H9 (cell line): ENCODE measurements at regions not wholly inside any gene's neighbourhood (a gene's known extent, or its start where the extent isn't known, plus 50 kb on each side); places are given as distances from the start of the nearest gene placed in this dataset.

Experiments used
- DNase-seq: peaks from one replicate; pipeline ENCODE4 v3.0.0-alpha.2; 2017
- H2AFZ ChIP-seq: one replicate; pipeline ENCODE4 v1.6.1; 2013; ENCODE audit warnings: mild to moderate bottlenecking, low read length, control low read depth, moderate library complexity
- H2AK5ac ChIP-seq: 2 replicates; pipeline ENCODE4 v1.6.1; 2013; ENCODE audit warnings: low read length, control low read depth, mixed read lengths; ENCODE audit not compliant: insufficient read length
- H2BK120ac ChIP-seq: one replicate; pipeline ENCODE4 v1.6.1; 2013; ENCODE audit warnings: low read depth, mild to moderate bottlenecking, low read length, control low read depth, inconsistent platforms; ENCODE audit not compliant: poor library complexity, severe bottlenecking
- H2BK12ac ChIP-seq: 2 replicates; pipeline ENCODE4 v1.6.1; 2013; ENCODE audit warnings: low read length, control low read depth, mixed read lengths, low read depth; ENCODE audit not compliant: insufficient read length
- H2BK15ac ChIP-seq: 2 replicates; pipeline ENCODE4 v1.6.1; 2013; ENCODE audit warnings: low read depth, low read length, control low read depth
- H2BK20ac ChIP-seq: one replicate; pipeline ENCODE4 v1.6.1; 2013; ENCODE audit warnings: low read depth, mild to moderate bottlenecking, low read length, control low read depth, inconsistent platforms; ENCODE audit not compliant: poor library complexity, severe bottlenecking
- H2BK5ac ChIP-seq: 2 replicates; pipeline ENCODE4 v1.6.1; 2013; ENCODE audit warnings: low read length, control low read depth, mixed read lengths; ENCODE audit not compliant: insufficient read length
- H3K14ac ChIP-seq: 2 replicates; pipeline ENCODE4 v1.6.1; 2013; ENCODE audit warnings: low read length, control low read depth; ENCODE audit not compliant: insufficient read depth
- H3K18ac ChIP-seq: 2 replicates; pipeline ENCODE4 v1.6.1; 2013; ENCODE audit warnings: low read depth, mild to moderate bottlenecking, mixed read lengths, low read length, control low read depth; ENCODE audit not compliant: insufficient read length
- H3K23ac ChIP-seq: 2 replicates; pipeline ENCODE4 v1.6.1; 2013; ENCODE audit warnings: low read length, control low read depth, mixed read lengths, low read depth; ENCODE audit not compliant: insufficient read length
- H3K23me2 ChIP-seq: 2 replicates; pipeline ENCODE4 v1.6.1; 2013; ENCODE audit warnings: low read depth, mild to moderate bottlenecking, mixed read lengths, low read length, control low read depth; ENCODE audit not compliant: insufficient read length, poor library complexity, severe bottlenecking
- H3K27ac ChIP-seq: 2 replicates; pipeline ENCODE4 v1.5.1; 2013; ENCODE audit warnings: low read length, control low read depth, mixed read lengths, low read depth; ENCODE audit not compliant: insufficient read length
- H3K27me3 ChIP-seq: 2 replicates; pipeline ENCODE4 v1.6.1; 2013; ENCODE audit warnings: low read length, control low read depth, inconsistent platforms; ENCODE audit not compliant: insufficient read depth
- H3K4ac ChIP-seq: 2 replicates; pipeline ENCODE4 v1.6.1; 2013; ENCODE audit warnings: low read depth, mild to moderate bottlenecking, control low read depth, inconsistent platforms, low read length, moderate library complexity
- H3K4me1 ChIP-seq: 2 replicates; pipeline ENCODE4 v1.6.1; 2013; ENCODE audit warnings: low read length, control low read depth, inconsistent platforms; ENCODE audit not compliant: insufficient read depth
- H3K4me2 ChIP-seq: 2 replicates; pipeline ENCODE4 v1.6.1; 2013; ENCODE audit warnings: low read length, control low read depth, mixed read lengths; ENCODE audit not compliant: insufficient read length, insufficient read depth
- H3K56ac ChIP-seq: 2 replicates; pipeline ENCODE4 v1.6.1; 2013; ENCODE audit warnings: low read depth, mild to moderate bottlenecking, mixed read lengths, low read length, control low read depth; ENCODE audit not compliant: insufficient read length
- H3K79me1 ChIP-seq: 2 replicates; pipeline ENCODE4 v1.6.1; 2013; ENCODE audit warnings: low read depth, mild to moderate bottlenecking, moderate library complexity, low read length, control low read depth, inconsistent platforms; ENCODE audit not compliant: insufficient read depth, poor library complexity, severe bottlenecking
- H3K79me2 ChIP-seq: 2 replicates; pipeline ENCODE4 v1.6.1; 2013; ENCODE audit warnings: low read length, control low read depth, inconsistent platforms; ENCODE audit not compliant: insufficient read depth
- H3K9ac ChIP-seq: 2 replicates; pipeline ENCODE4 v1.6.1; 2013; ENCODE audit warnings: low read length, control low read depth, mixed read lengths; ENCODE audit not compliant: insufficient read length; ENCODE audit errors: extremely low read depth
- H3K9me3 ChIP-seq: one replicate; pipeline ENCODE4 v1.6.1; 2013; ENCODE audit warnings: low read depth, low read length, inconsistent platforms; ENCODE audit not compliant: control insufficient read depth
- H3T11ph ChIP-seq: one replicate; pipeline ENCODE4 v1.6.1; 2013; ENCODE audit warnings: mild to moderate bottlenecking, low read length, control low read depth, inconsistent platforms
- H4K20me1 ChIP-seq: one replicate; pipeline ENCODE4 v1.6.1; 2013; ENCODE audit not compliant: control insufficient read depth, insufficient read length, insufficient read depth
- H4K5ac ChIP-seq: 2 replicates; pipeline ENCODE4 v1.6.1; 2013; ENCODE audit warnings: low read depth, mild to moderate bottlenecking, mixed read lengths, low read length, control low read depth; ENCODE audit not compliant: insufficient read length
- H4K8ac ChIP-seq: replicated peaks from 2 replicates; pipeline ENCODE4 v1.6.1; 2013; ENCODE audit warnings: low read length, control low read depth, mixed read lengths, low read depth; ENCODE audit not compliant: insufficient read length
- H4K91ac ChIP-seq: 2 replicates; pipeline ENCODE4 v1.6.1; 2013; ENCODE audit warnings: low read depth, mild to moderate bottlenecking, moderate library complexity, mixed read lengths, low read length, control low read depth; ENCODE audit not compliant: insufficient read length
- H3K27ac Mint-ChIP-seq, 3 experiments: 2 replicates in 2 of 3; 3 replicates in 1 of 3; pipeline ENCODE4 v1.8.0; 2020 to 2021; ENCODE audit warnings: mixed read lengths in 3 of 3, mild to moderate bottlenecking in 1 of 3, moderate library complexity in 1 of 3
- H3K27me3 Mint-ChIP-seq: 2 replicates; pipeline ENCODE4 v1.8.0; 2021; ENCODE audit warnings: low read depth, mild to moderate bottlenecking, moderate library complexity, mixed read lengths
- H3K36me3 Mint-ChIP-seq, 3 experiments: 2 replicates in 2 of 3; 3 replicates in 1 of 3; pipeline ENCODE4 v1.8.0; 2020 to 2021; ENCODE audit warnings: low read depth in 3 of 3, mixed read lengths in 3 of 3; ENCODE audit not compliant: insufficient read depth in 1 of 3
- H3K4me1 Mint-ChIP-seq, 2 experiments: 2 replicates each; pipeline ENCODE4 v1.8.0; 2020; ENCODE audit warnings: mixed read lengths in 2 of 2
- H3K4me3 Mint-ChIP-seq, 2 experiments: 2 replicates in 1 of 2; 3 replicates in 1 of 2; pipeline ENCODE4 v1.8.0; 2020 to 2021; ENCODE audit warnings: mild to moderate bottlenecking in 2 of 2, mixed read lengths in 2 of 2, moderate library complexity in 1 of 2
- H3K9me3 Mint-ChIP-seq, 2 experiments: 2 replicates in 1 of 2; 3 replicates in 1 of 2; pipeline ENCODE4 v1.8.0; 2020; ENCODE audit warnings: mild to moderate bottlenecking in 2 of 2, mixed read lengths in 2 of 2, moderate library complexity in 1 of 2
- CTCF ChIP-seq: fragments of 200-600 bp; sonication (generic); conservative IDR thresholded peaks from 3 replicates; pipeline ENCODE4 v1.8.0; 2021; ENCODE audit warnings: antibody characterized with exemption, mild to moderate bottlenecking
- WGBS: extraction: QIAGEN DNeasy Blood & Tissue Kit; methylation state at CpG from one replicate; pipeline ENCODE4 v1.1.7; 2013; ENCODE audit warnings: missing lambda C conversion rate, low lambda C conversion rate, mixed read lengths; ENCODE audit not compliant: insufficient read length; ENCODE audit errors: extremely low coverage; 5-methylcytosine and 5-hydroxymethylcytosine counted together

GRCh38 chr5:155628346-155628745 is 614.8 kb downstream of the KIF4B start:
- Histone ChIP-seq H2BK12ac (no peak overlapping the region), H3K23ac (no peak overlapping the region), H3K27me3 (no peaks in the 10 kb centered on the region), H3K23me2 (no peaks in the 10 kb centered on the region), H4K5ac (no peak overlapping the region), H3K9me3 (no peaks in the 10 kb centered on the region), H2BK15ac (no peak overlapping the region), H2BK120ac (no peak overlapping the region), H3K27ac (no peak overlapping the region), H3K79me1 (no peaks in the 10 kb centered on the region), H3T11ph (no peak overlapping the region), H3K56ac (no peak overlapping the region), H2AFZ (no peak overlapping the region), H4K20me1 (no peaks in the 10 kb centered on the region), H2AK5ac (no peak overlapping the region), H4K91ac (no peak overlapping the region), H3K79me2 (no peaks in the 10 kb centered on the region), H3K18ac (no peak overlapping the region), H3K14ac (no peak overlapping the region), H2BK20ac (no peak overlapping the region), H4K8ac (no peak overlapping the region), H3K4ac (no peak overlapping the region), H2BK5ac (no peak overlapping the region), H3K4me2 (no peak overlapping the region), H3K4me1 (peaks cover 5% of the 10 kb centered on the region), H3K9ac (no peak overlapping the region)
- DNase-seq: no peak
- H3K4me1 Mint-ChIP-seq: peaks cover 11 to 16% of the 10 kb centered on the region in 2 experiments
- H3K27ac Mint-ChIP-seq: no peak overlapping the region
- no peak for TF ChIP-seq CTCF
- no peaks in the 10 kb centered on the region for H3K9me3 Mint-ChIP-seq
- no peaks in the 10 kb centered on the region for H3K36me3 Mint-ChIP-seq
- no peak overlapping the region for H3K4me3 Mint-ChIP-seq
- no CpG with 5 or more reads among the region's 7 CpGs for WGBS
- H3K27me3 Mint-ChIP-seq: no peaks in the 10 kb centered on the region; the same call in 1 of the 2 replicates
